Esophagus squamous epithelium (tissue), 4 donors: ENCODE measurements at regions not wholly inside any gene's neighbourhood (a gene's known extent, or its start where the extent isn't known, plus 50 kb on each side); places are given as distances from the start of the nearest gene placed in this dataset.

Experiments
- CTCF ChIP-seq, 6 experiments: fragments of 450-650 bp in 4 of 6; fragments of 200-600 bp in 2 of 6; sonication (generic) in 2 of 6; IDR thresholded peaks; one replicate each; pipeline ENCODE4 v1.5.1; 2016 to 2019; ENCODE audit warnings: antibody characterized with exemption in 6 of 6, mild to moderate bottlenecking in 4 of 6, moderate library complexity in 4 of 6
- POLR2A ChIP-seq, 4 donors: fragments of 450-650 bp; IDR thresholded peaks; one replicate each; pipeline ENCODE4 v1.6.1; 2017; ENCODE audit warnings: antibody characterized with exemption in 4 of 4, mild to moderate bottlenecking in 4 of 4, moderate library complexity in 3 of 4

DNA sequence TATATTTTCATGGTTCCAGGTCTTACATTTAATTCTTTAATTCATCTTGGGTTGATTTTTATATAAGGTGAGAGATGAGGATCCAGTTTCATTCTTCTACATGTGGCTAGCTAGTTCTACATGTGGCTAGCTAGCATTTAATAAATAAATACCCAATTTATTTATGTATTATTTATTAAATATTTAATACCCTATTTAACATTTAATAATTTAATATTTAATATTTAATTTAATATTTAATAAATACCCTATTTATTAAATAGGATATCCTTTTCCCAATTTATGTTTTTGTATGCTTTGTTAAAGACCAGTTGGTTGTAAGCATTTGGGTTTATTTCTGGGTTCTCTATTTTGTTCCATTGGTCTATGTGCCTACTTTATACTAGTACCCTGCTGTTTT is 111.0 kb upstream of the PCLO start:
- TF ChIP-seq CTCF (IDR thresholded peaks at IDR 0.05) (no peak), POLR2A (IDR thresholded peaks at IDR 0.05) (no peak)
